NCI-H128 (cell line): ENCODE measurements at regions not wholly inside any gene's neighbourhood (a gene's known extent, or its start where the extent isn't known, plus 50 kb on each side); places are given as distances from the start of the nearest gene placed in this dataset.

Experiments used
- DNase-seq: peaks from one replicate; lab custom pipeline; 2025; ENCODE audit not compliant: unreplicated experiment; lab: John Stamatoyannopoulos, UW

DNA sequence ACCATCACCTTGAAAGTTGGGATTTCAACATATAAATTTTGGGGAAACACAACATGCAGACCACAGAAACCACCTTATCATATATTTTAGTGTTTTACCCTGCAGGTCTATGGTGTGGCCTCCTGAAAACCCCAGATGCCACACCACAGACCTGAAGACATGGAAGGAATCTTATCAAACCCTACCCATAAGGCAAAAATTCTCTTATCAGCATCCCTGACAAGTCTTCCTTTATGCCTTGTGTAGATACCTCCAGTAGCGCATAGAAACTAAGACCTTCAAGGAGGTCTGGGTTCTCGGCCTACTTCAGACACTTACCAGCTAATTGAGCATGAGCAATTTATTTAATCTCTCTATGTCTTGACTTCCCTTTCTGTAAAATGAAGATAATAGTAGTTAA, 59.1 kb upstream of the SLC14A2 start:
- no peak for DNase-seq

DNA sequence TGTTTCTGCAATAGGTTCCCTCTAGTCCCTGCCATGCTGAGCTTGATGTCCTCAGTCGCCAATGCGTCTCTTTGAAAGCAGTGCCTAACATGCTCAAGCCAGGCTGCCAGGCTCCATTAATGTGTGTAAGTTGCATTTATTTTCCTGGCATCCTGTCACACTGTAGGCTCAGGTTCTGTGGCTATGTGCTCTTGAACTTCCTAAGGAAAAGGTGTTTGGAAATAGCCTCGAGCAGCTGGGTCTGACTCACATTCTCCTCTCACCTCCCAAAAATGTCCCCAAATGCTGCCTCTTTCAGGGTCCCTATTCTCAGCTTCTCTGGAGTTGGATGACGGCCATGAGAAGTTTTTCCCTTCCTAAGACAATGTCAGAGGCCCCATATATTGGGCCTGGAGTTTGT, 58.0 kb upstream of the SLC14A2 start:
- DNase-seq, result no peak

DNA sequence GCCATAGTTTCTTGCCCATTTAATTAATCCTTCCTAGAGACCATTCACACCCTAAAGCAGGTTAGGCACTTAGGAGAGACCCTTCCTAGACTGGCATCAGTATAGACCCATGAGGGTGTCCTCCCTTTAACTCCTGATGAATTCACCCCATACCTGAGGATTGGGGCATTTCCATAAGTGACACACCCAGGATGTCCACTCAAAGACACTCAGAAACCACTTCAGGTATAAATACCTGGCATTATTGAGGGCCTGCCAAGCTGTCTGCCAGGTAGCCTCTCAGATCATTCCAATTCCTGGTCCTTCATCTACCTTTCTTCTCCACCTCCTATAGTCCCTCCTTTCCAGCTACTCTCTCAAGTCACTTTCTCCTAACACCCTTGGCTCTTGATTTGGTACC, 57.5 kb upstream of the SLC14A2 start:
- DNase-seq, result no peak

DNA sequence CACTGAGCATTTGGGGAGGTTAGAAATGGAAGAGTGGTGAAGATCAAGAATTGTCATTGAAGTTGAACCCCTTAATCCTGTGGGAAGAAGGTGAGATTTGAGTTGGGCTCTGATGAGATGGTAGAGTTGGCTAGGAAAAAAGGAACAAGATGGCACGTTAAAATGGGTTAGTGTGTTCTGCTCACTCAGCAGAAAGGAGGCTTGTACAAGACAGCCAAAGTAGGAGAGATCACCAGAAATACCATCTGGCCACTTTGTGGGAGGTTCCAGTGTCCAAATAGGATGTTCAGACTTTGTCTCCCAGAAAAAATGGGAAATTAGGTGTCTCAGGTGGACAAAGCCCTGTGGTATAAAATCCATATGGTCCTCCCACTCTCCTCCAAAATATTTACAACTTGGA, 56.0 kb upstream of the SLC14A2 start:
- DNase-seq, result no peak

DNA sequence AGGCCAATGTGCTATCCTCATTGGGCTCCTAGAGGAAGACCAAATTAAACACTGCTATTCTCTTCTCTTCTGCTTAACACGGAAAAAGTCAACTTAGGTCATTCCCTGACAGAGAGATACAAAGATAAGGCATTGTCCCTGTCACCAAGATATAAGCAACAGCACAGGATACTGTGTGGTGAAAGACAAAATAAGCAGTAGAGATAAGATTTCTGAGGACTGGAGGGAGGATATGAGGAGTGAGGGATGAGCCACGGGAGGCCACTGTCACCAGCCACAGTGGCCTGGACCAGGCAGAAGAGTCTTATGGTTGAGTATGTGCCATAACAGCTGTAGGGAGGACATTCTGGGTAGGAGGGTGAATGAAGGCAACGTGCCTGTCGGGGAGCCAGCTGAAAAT, 54.4 kb upstream of the SLC14A2 start:
- no peak for DNase-seq

DNA sequence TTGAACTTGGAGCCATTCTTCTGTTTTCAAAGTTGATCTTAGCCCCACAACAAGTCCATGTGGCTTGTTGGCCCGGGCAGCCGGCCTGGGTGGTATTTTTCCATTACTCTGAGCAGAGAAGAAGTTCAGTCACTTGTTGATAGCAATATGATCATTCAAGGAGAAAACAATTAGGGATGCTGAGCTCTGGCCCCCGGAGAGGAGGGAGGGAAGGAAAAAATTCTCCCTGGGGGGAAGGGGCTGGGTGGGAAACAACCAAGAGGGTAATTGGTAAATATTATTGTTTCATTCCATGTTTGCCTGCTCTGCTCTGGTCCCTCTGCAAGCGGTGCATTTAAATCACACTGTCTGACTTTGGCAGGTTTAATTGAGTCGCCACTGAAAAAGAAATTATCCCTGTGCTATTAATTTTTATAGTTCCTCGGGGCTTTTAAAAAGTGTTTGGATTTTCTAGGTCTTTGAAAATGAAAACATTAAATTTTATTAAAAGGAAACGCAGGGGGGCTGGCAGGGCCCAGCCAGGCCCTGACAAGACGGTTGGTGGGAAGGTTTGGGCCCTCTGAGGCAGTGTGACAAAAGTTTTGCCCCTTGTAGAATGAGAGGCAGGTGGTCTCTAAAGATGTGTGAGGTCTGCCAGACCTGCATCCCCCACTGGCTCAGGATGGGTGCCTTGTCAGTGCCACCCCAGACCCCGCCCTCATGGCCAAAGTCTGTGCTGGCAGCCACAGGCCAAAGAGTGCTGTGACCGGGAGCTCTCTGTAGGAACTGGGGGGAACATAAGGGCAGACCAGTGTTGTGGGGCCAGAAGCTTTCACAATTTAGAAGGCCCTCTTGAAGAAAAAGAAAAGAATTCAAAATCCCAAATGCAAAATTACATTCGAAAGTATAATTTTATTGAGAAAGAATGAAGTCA, 52.5 kb upstream of the SLC14A2 start:
- DNase-seq, result no peak

DNA sequence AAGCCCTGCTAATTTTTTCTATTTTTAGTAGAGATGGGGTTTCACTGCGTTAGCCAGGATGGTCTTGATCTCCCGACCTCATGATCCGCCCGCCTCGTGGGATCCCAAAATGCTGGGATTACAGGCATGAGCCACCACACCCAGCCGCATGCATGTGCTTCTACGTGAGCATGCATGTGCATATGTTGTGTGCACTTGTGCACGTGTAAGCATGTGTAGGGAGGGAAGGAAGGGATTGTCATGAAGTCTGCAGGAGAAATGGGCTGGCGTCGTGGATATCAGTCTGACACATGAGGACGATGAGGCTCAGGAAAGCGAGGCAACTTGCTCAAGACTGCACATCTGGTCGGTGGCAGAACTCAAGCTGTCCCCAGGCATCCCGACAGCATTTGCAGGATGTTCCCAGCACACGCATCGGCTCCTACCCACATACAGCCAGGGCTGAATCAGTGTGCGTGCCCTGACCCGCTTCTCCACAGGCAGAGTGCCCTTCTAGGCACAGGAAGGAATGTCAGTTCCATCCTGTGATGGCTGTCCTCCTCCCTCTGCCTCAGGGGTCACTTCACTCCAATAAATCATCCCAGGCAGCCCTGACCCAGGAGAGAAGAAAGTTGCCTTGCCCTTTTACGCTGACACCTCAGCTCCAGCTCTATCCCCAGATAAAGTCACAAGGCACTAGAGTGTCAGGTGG, 49.9 kb upstream of the SLC14A2 start:
- no peak for DNase-seq
